Smooth muscle cell (in vitro differentiated cells): ENCODE measurements at regions not wholly inside any gene's neighbourhood (a gene's known extent, or its start where the extent isn't known, plus 50 kb on each side); places are given as distances from the start of the nearest gene placed in this dataset.

Experiments
- DNase-seq: peaks from one replicate; lab custom pipeline; 2025; ENCODE audit not compliant: unreplicated experiment; lab: John Stamatoyannopoulos, UW
- H2AFZ ChIP-seq: fragments of 200-600 bp; sonication (generic); 2 replicates; pipeline ENCODE4 v1.6.0; 2016; ENCODE audit warnings: antibody characterized with exemption, low read depth, mild to moderate bottlenecking
- H3F3A ChIP-seq: fragments of 200-600 bp; sonication (generic); 2 replicates; pipeline ENCODE4 v1.6.0; 2017; ENCODE audit warnings: antibody characterized with exemption, low read depth
- H3K27ac ChIP-seq: fragments of 200-600 bp; sonication (generic); 2 replicates; pipeline ENCODE4 v1.5.1; 2016; ENCODE audit warnings: low read depth, mild to moderate bottlenecking
- H3K27me3 ChIP-seq: fragments of 200-600 bp; sonication (generic); 2 replicates; pipeline ENCODE4 v1.6.1; 2016; ENCODE audit warnings: low read depth, mild to moderate bottlenecking
- H3K36me3 ChIP-seq: fragments of 200-600 bp; sonication (generic); 2 replicates; pipeline ENCODE4 v1.5.1; 2016; ENCODE audit warnings: low read depth
- H3K4me1 ChIP-seq: fragments of 200-600 bp; sonication (generic); 2 replicates; pipeline ENCODE4 v1.5.1; 2016; ENCODE audit warnings: low read depth
- H3K4me2 ChIP-seq: fragments of 200-600 bp; sonication (generic); 2 replicates; pipeline ENCODE4 v1.6.0; 2016; ENCODE audit warnings: mild to moderate bottlenecking
- H3K4me3 ChIP-seq: fragments of 200-600 bp; sonication (generic); 2 replicates; pipeline ENCODE4 v1.5.1; 2016; ENCODE audit warnings: mild to moderate bottlenecking
- H3K79me2 ChIP-seq: fragments of 200-600 bp; sonication (generic); 2 replicates; pipeline ENCODE4 v1.6.0; 2016; ENCODE audit warnings: low read depth, mild to moderate bottlenecking
- H3K9ac ChIP-seq: fragments of 200-600 bp; sonication (generic); 2 replicates; pipeline ENCODE4 v1.6.0; 2016; ENCODE audit warnings: low read depth
- H3K9me3 ChIP-seq: fragments of 200-600 bp; sonication (generic); replicated peaks from 2 replicates; pipeline ENCODE4 v1.5.1; 2016; ENCODE audit warnings: low read depth
- H4K20me1 ChIP-seq: fragments of 200-600 bp; sonication (generic); 2 replicates; pipeline ENCODE4 v1.6.0; 2016; ENCODE audit warnings: low read depth
- CTCF ChIP-seq: fragments of 200-600 bp; sonication (generic); IDR thresholded peaks from 2 replicates; pipeline ENCODE4 v1.5.1; 2017; ENCODE audit warnings: borderline replicate concordance, mild to moderate bottlenecking, antibody characterized with exemption; ENCODE audit not compliant: insufficient read depth, poor library complexity, severe bottlenecking
- WGBS: methylation state at CpG from one replicate; pipeline ENCODE4 v1.1.7; 2016; ENCODE audit warnings: low lambda C conversion rate; 5-methylcytosine and 5-hydroxymethylcytosine counted together

- Histone ChIP-seq H2AFZ (no peak overlapping the region), H3K27me3 (no peaks in the 10 kb centered on the region), H3K79me2 (no peaks in the 10 kb centered on the region), H3K4me3 (no peak overlapping the region), H3K36me3 (no peaks in the 10 kb centered on the region), H3K4me2 (peak overlapping the region; percentile 61), H3K4me1 (no peaks in the 10 kb centered on the region), H3K9ac (no peak overlapping the region), H4K20me1 (no peaks in the 10 kb centered on the region), H3F3A (peaks cover 16% of the 10 kb centered on the region), H3K27ac (peak overlapping the region; percentile 41), H3K9me3 (no peaks in the 10 kb centered on the region)
- WGBS, result 53% methylated on average over 8 of the region's 8 CpGs
- no peak for DNase-seq
- TF ChIP-seq CTCF, result no peak
Measured at GRCh38 chr20:19936466-19937200, 80.5 kb upstream of the NAA20 start.

GRCh38 chr20:19937218-19937617 is 79.9 kb upstream of the NAA20 start:
- H4K20me1 ChIP-seq, result no peaks in the 10 kb centered on the region
- no peaks in the 10 kb centered on the region for H3K9me3 ChIP-seq
- WGBS, result 51% methylated on average over 11 of the region's 11 CpGs
- H3K27me3 ChIP-seq, result no peaks in the 10 kb centered on the region
- DNase-seq, result no peak
- H3K36me3 ChIP-seq, result no peaks in the 10 kb centered on the region
- H3K27ac ChIP-seq, result peak overlapping the region; percentile 17
- TF ChIP-seq CTCF, result no peak
- no peak overlapping the region for H3K9ac ChIP-seq
- H3K4me2 ChIP-seq, result peak overlapping the region; percentile 61
- H3K79me2 ChIP-seq, result no peaks in the 10 kb centered on the region
- H3K4me1 ChIP-seq, result no peaks in the 10 kb centered on the region
- H3K4me3 ChIP-seq, result no peak overlapping the region
- no peak overlapping the region for H2AFZ ChIP-seq
- H3F3A ChIP-seq, result peaks cover 16% of the 10 kb centered on the region

GRCh38 chr20:19937651-19938420 is 79.3 kb upstream of the NAA20 start:
- H3K4me2 ChIP-seq, result peak overlapping the region; percentile 61

More at GRCh38 chr20:19937651-19938420, 79.3 kb upstream of the NAA20 start:
- Histone ChIP-seq H2AFZ (no peak overlapping the region), H3F3A (peaks cover 16% of the 10 kb centered on the region), H3K9me3 (no peaks in the 10 kb centered on the region), H3K4me1 (no peaks in the 10 kb centered on the region), H3K4me3 (no peak overlapping the region), H3K27ac (no peak overlapping the region), H3K27me3 (no peaks in the 10 kb centered on the region), H3K79me2 (no peaks in the 10 kb centered on the region), H4K20me1 (no peaks in the 10 kb centered on the region), H3K36me3 (no peaks in the 10 kb centered on the region), H3K9ac (no peak overlapping the region)
- WGBS, result 95% methylated on average over 8 of the region's 8 CpGs
- DNase-seq, result no peak
- no peak for TF ChIP-seq CTCF
